NCI-H2081 treated with DMSO at 0.1 percent for 48 hours (cell line): ENCODE measurements at regions not wholly inside any gene's neighbourhood (a gene's known extent, or its start where the extent isn't known, plus 50 kb on each side); places are given as distances from the start of the nearest gene placed in this dataset.

Experiments used
- DNase-seq: peaks from one replicate; lab custom pipeline; 2025; lab: John Stamatoyannopoulos, UW

GRCh38 chr6:81238390-81238789 lies 514.1 kb downstream of the TENT5A start:
- no peak for DNase-seq

- DNase-seq, result no peak
These were observed 515.3 kb downstream of the TENT5A start for GRCh38 chr6:81237226-81237625.

GRCh38 chr6:81235512-81235911 lies 517.0 kb downstream of the TENT5A start:
- no peak for DNase-seq

- DNase-seq, result no peak
These were observed 518.5 kb downstream of the TENT5A start for GRCh38 chr6:81233990-81234389.

GRCh38 chr6:81228912-81229555 lies 523.4 kb downstream of the TENT5A start:
- DNase-seq, result no peak

GRCh38 chr6:81226957-81227356 lies 525.5 kb downstream of the TENT5A start:
- no peak for DNase-seq

- DNase-seq, result no peak
These were observed 535.8 kb downstream of the TENT5A start for GRCh38 chr6:81216668-81217067.

GRCh38 chr6:81215092-81215432 lies 537.4 kb downstream of the TENT5A start:
- DNase-seq, result no peak

- DNase-seq, result no peak
These were observed 537.9 kb downstream of the TENT5A start for GRCh38 chr6:81214414-81215091.

GRCh38 chr6:81204731-81205130 lies 547.8 kb downstream of the TENT5A start:
- peak; percentile 3 for DNase-seq

- DNase-seq, result no peak
These were observed 558.1 kb downstream of the TENT5A start for GRCh38 chr6:81194374-81194773.

GRCh38 chr6:81172056-81172740 lies 580.3 kb downstream of the TENT5A start:
- DNase-seq, result no peak

- no peak for DNase-seq
These were observed 583.3 kb downstream of the TENT5A start for GRCh38 chr6:81169166-81169565.

- no peak for DNase-seq
These were observed 585.7 kb downstream of the TENT5A start for GRCh38 chr6:81166770-81167169.

GRCh38 chr6:81158956-81159355 lies 593.5 kb downstream of the TENT5A start:
- no peak for DNase-seq

GRCh38 chr6:81148751-81149150 lies 603.7 kb downstream of the TENT5A start:
- no peak for DNase-seq

- DNase-seq, result no peak
These were observed 607.0 kb downstream of the TENT5A start for GRCh38 chr6:81145506-81145905.

GRCh38 chr6:81144346-81144745 lies 608.1 kb downstream of the TENT5A start:
- no peak for DNase-seq

- no peak for DNase-seq
These were observed 614.2 kb downstream of the TENT5A start for GRCh38 chr6:81138236-81138635.

GRCh38 chr6:81130969-81131368 lies 621.5 kb downstream of the TENT5A start:
- DNase-seq, result no peak

GRCh38 chr6:81130061-81130460 lies 622.4 kb downstream of the TENT5A start:
- no peak for DNase-seq

- no peak for DNase-seq
These were observed 623.8 kb downstream of the TENT5A start for GRCh38 chr6:81128671-81129070.

- DNase-seq, result no peak
These were observed 626.3 kb downstream of the TENT5A start for GRCh38 chr6:81126150-81126549.
